GM23248 (cell line): ENCODE measurements at regions not wholly inside any gene's neighbourhood (a gene's known extent, or its start where the extent isn't known, plus 50 kb on each side); places are given as distances from the start of the nearest gene placed in this dataset.

ENCODE experiments used
- EZH2 ChIP-seq: fragments of 200-600 bp; sonication (generic); IDR thresholded peaks from 2 replicates; pipeline ENCODE4 v1.6.1; 2018; ENCODE audit warnings: antibody characterized with exemption, mild to moderate bottlenecking; ENCODE audit not compliant: insufficient read depth, poor library complexity, severe bottlenecking
- EZH2phosphoT487 ChIP-seq: fragments of 200-600 bp; sonication (generic); IDR thresholded peaks from 2 replicates; pipeline ENCODE4 v1.6.1; 2018; ENCODE audit warnings: antibody characterized with exemption, moderate library complexity, mild to moderate bottlenecking, low read depth; ENCODE audit not compliant: insufficient read depth

DNA sequence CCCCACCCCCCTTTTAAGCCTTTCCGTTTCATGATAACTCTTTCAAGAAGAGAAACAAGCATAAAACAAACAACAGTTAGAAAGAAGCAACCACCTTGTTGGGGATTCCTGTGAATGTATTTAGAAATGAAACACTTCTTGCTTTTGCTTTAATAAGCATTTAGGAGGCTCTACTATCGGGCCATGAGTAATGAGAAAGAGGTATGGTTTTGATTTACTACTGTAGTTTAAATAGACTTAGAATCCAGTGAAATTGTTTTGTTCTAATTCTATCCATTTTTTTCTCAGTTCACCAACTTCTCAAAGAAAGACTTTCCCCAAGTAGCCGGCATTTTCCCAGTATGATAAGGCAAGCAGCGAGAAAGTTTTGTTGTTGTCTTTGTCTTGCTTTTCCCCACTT, 168.7 kb upstream of the HABP2 start:
- TF ChIP-seq EZH2 = no peak
- no peak for TF ChIP-seq EZH2phosphoT487
